OCI-LY3 (cell line): ENCODE measurements at regions not wholly inside any gene's neighbourhood (a gene's known extent, or its start where the extent isn't known, plus 50 kb on each side); places are given as distances from the start of the nearest gene placed in this dataset.

ENCODE experiments used
- CTCF ChIP-seq: fragments of 200-600, 300-600 bp; sonication (generic); IDR thresholded peaks from 2 replicates; pipeline ENCODE4 v1.5.1; 2014; ENCODE audit warnings: antibody characterized with exemption, low read length, low read depth
- EZH2phosphoT487 ChIP-seq: fragments of 200-600 bp; shearing (Covaris generic); IDR thresholded peaks from 2 replicates; pipeline ENCODE4 v1.6.1; 2018; ENCODE audit warnings: antibody characterized with exemption, mixed run types, low read depth

DNA sequence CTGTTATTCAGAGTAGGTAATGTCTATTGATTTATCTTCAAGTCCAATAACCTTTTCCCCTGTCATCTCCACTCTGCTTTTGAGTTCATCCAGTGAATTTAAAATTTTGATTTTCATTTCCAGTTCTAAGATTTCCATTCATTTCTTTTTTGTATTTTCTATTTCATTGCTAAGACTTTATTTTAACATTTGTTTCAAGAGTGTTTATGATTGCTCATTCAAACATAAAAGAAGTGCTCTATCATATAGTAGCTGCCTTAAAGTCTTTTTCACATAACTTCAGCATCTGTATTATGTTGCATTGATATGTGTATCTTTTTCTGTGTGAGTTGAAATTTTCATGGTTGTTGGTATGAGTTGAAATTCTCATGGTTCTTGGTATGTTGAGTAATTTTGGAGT, 341.6 kb downstream of the SOX4 start:
- no peak for TF ChIP-seq CTCF
- no peak for TF ChIP-seq EZH2phosphoT487
